ENCODE measurements at regions not wholly inside any gene's neighbourhood (a gene's known extent, or its start where the extent isn't known, plus 50 kb on each side); places are given as distances from the start of the nearest gene placed in this dataset.

DNA sequence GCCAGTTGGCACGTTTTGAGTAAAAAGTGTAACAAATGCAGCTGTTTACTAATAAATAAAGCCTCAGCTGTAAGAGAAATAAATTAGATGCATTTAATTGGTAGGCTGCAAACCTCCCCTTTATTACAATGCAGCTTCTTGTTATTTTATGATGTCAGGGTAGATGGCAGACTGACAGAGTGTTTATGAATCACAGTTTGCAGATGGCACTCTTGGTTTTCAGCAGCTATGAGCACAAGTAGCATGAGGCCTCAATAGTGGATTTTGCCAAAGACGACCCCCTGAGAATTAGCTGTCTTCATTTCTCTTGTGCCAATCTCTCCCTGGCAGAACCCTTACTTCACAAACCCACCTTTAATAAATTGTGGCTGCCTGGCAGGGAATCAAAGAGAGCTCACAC, 161.2 kb upstream of the C1orf87 start:
- Histone ChIP-seq H3K4me1 (ENCODE audit: insufficient read depth, low read length, poor library complexity, severe bottlenecking) (no peaks in the 10 kb centered on the region), H3K36me3 (ENCODE audit: insufficient read depth, low read length, poor library complexity, severe bottlenecking) (no peaks in the 10 kb centered on the region), H3K9me3 (ENCODE audit: low read depth, low read length, poor library complexity, severe bottlenecking) (no peaks in the 10 kb centered on the region), H3K4me3 (ENCODE audit: low read depth, low read length, poor library complexity, severe bottlenecking) (no peak overlapping the region), H3K27ac (ENCODE audit: low read depth, low read length, poor library complexity, severe bottlenecking) (no peak overlapping the region), H3K27me3 (replicated peaks; ENCODE audit: insufficient read depth, low read depth, low read length, poor library complexity) (peaks cover 57% of the 10 kb centered on the region)
- ChIA-PET POLR2A (ENCODE audit: low non-redundant PET) (no interaction called here), CTCF (no interaction called here)
- TF ChIP-seq, protein P1, sequence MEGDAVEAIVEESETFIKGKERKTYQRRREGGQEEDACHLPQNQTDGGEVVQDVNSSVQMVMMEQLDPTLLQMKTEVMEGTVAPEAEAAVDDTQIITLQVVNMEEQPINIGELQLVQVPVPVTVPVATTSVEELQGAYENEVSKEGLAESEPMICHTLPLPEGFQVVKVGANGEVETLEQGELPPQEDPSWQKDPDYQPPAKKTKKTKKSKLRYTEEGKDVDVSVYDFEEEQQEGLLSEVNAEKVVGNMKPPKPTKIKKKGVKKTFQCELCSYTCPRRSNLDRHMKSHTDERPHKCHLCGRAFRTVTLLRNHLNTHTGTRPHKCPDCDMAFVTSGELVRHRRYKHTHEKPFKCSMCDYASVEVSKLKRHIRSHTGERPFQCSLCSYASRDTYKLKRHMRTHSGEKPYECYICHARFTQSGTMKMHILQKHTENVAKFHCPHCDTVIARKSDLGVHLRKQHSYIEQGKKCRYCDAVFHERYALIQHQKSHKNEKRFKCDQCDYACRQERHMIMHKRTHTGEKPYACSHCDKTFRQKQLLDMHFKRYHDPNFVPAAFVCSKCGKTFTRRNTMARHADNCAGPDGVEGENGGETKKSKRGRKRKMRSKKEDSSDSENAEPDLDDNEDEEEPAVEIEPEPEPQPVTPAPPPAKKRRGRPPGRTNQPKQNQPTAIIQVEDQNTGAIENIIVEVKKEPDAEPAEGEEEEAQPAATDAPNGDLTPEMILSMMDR (conservative IDR thresholded peaks at IDR 0.05; ENCODE audit: low read depth, low read length) = no peak
- no peak for TF ChIP-seq EZH2 (IDR thresholded peaks at IDR 0.05; ENCODE audit: borderline replicate concordance, low read depth, low read length, poor library complexity, severe bottlenecking)
- no peak for DNase-seq (ENCODE audit: low spot score)
- no TSS peak for BruUV-seq (replicated peaks)
- intact Hi-C loops (cut with micrococcal nuclease; ENCODE audit: unreplicated experiment) = no loop called here

DNA sequence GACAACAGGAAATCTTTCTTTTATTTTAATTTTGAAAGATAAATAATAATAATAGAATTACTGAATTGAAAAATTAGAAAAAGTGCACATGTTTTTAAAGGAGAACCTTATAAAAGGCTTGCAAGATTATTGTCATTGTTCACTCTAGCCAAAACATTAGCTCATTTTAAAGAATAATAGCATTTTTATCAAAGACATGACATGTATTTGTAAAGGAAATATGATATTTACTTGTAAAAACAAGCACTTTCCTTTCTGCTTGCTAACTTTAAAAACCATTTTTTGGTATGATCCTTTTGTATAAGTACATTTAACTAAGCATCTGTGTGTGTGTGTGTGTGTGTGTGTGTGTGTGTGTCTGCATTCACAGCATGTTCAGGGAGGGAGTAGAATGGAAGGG, 156.3 kb upstream of the C1orf87 start:
- Histone ChIP-seq H3K9me3 (ENCODE audit: low read depth, low read length, poor library complexity, severe bottlenecking) (peaks cover 4% of the 10 kb centered on the region), H3K4me1 (ENCODE audit: insufficient read depth, low read length, poor library complexity, severe bottlenecking) (no peaks in the 10 kb centered on the region), H3K27ac (ENCODE audit: low read depth, low read length, poor library complexity, severe bottlenecking) (no peak overlapping the region), H3K4me3 (ENCODE audit: low read depth, low read length, poor library complexity, severe bottlenecking) (no peak overlapping the region), H3K27me3 (replicated peaks; ENCODE audit: insufficient read depth, low read depth, low read length, poor library complexity) (peaks cover 65% of the 10 kb centered on the region), H3K36me3 (ENCODE audit: insufficient read depth, low read length, poor library complexity, severe bottlenecking) (no peaks in the 10 kb centered on the region)
- BruUV-seq (replicated peaks) = no TSS peak
- DNase-seq (ENCODE audit: low spot score) = no peak
- ChIA-PET CTCF (no interaction called here), POLR2A (ENCODE audit: low non-redundant PET) (no interaction called here)
- TF ChIP-seq EZH2 (IDR thresholded peaks at IDR 0.05; ENCODE audit: borderline replicate concordance, low read depth, low read length, poor library complexity, severe bottlenecking) = no peak
- TF ChIP-seq, protein P1 (conservative IDR thresholded peaks at IDR 0.05; ENCODE audit: low read depth, low read length) = no peak
- intact Hi-C loops (cut with micrococcal nuclease; ENCODE audit: unreplicated experiment) = loop anchor here (10.0 kb wide), 1 partner anchor 255 kb away; no protein-coding TSS in a partner anchor

DNA sequence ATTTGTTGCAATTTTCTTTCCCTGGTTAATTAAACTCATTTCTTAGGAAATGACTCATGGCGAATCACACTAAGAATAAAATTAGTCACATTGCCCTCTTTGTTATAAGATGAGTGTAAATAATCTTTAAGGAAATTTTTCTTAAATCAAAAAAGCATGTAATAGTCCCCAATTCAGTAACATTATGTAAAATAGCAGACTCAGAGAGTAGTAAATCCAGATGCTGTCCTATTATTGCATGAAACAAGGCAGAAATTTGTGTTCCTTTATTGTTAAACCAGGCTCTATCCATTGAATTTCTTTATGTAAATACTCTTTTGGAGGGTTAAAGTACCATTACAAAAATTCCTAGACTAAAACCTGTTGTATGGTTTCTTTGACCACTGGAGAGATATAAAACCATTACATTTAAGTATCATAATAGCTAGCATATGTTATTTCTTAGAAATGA, 154.5 kb upstream of the C1orf87 start:
- no peak for TF ChIP-seq EZH2 (IDR thresholded peaks at IDR 0.05; ENCODE audit: borderline replicate concordance, low read depth, low read length, poor library complexity, severe bottlenecking)
- TF ChIP-seq, protein P1 (conservative IDR thresholded peaks at IDR 0.05; ENCODE audit: low read depth, low read length) = no peak
- intact Hi-C loops (cut with micrococcal nuclease; ENCODE audit: unreplicated experiment) = loop anchor here (10.0 kb wide), 1 partner anchor 253 kb away; no protein-coding TSS in a partner anchor
- ChIA-PET CTCF (interaction anchor here (0.6 kb wide), 1 partner anchor 1910 kb away, joined by 4 read pairs; no protein-coding TSS in a partner anchor), POLR2A (ENCODE audit: low non-redundant PET) (no interaction called here)
- peaks cover 66% of the 10 kb centered on the region for H3K27me3 ChIP-seq (replicated peaks; ENCODE audit: insufficient read depth, low read depth, low read length, poor library complexity)
- peaks cover 4% of the 10 kb centered on the region for H3K9me3 ChIP-seq (ENCODE audit: low read depth, low read length, poor library complexity, severe bottlenecking)
- BruUV-seq (replicated peaks) = no TSS peak
- DNase-seq (ENCODE audit: low spot score) = peak; percentile 47
- H3K36me3 ChIP-seq (ENCODE audit: insufficient read depth, low read length, poor library complexity, severe bottlenecking) = no peaks in the 10 kb centered on the region
- no peaks in the 10 kb centered on the region for H3K4me1 ChIP-seq (ENCODE audit: insufficient read depth, low read length, poor library complexity, severe bottlenecking)
- H3K4me3 ChIP-seq (ENCODE audit: low read depth, low read length, poor library complexity, severe bottlenecking) = no peak overlapping the region
- H3K27ac ChIP-seq (ENCODE audit: low read depth, low read length, poor library complexity, severe bottlenecking) = no peak overlapping the region

Data from A673 (cell line).